ENCODE measurements at regions not wholly inside any gene's neighbourhood (a gene's known extent, or its start where the extent isn't known, plus 50 kb on each side); places are given as distances from the start of the nearest gene placed in this dataset.

- POLR2A ChIA-PET, result interaction anchor here (1.1 to 1.7 kb wide), 2 partner anchors 20 to 181 kb away, joined by 3 to 7 read pairs; partner anchors contain the start of gene NAV1
- no peaks in the 10 kb centered on the region for H3K36me3 ChIP-seq (ENCODE audit: control insufficient read depth, insufficient read depth, low read length)
- peak; percentile 33 for ATAC-seq
Measured at GRCh38 chr1:201719812-201720521, 109.0 kb upstream of the IPO9 start.

GRCh38 chr1:201720522-201720844 is 108.5 kb upstream of the IPO9 start:
- H3K9me3 ChIP-seq (ENCODE audit: control insufficient read depth, insufficient read depth, low read depth, low read length), result no peaks in the 10 kb centered on the region
- ChIA-PET CTCF (interaction anchor here (0.5 to 1.7 kb wide), 5 partner anchors 9 to 234 kb away, joined by 3 to 12 read pairs (median 6); no protein-coding TSS in a partner anchor), POLR2A (interaction anchor here (1.1 to 1.7 kb wide), 2 partner anchors 19 to 181 kb away, joined by 3 to 7 read pairs; partner anchors contain the start of gene NAV1)
- ATAC-seq (no peak), DNase-seq (ENCODE audit: low read depth, low spot score) (no peak)
- peak overlapping the region; percentile 81 for H3K27ac ChIP-seq (ENCODE audit: low read length)
- peak overlapping the region in 1 of 2 experiments; percentile 6; a peak in 1 of 4 replicates for H3K4me3 ChIP-seq (ENCODE audit: low read depth in 2 of 2, low read length in 2 of 2)
- peaks cover 45% of the 10 kb centered on the region for H3K4me1 ChIP-seq (ENCODE audit: control insufficient read depth, insufficient read depth, low read length)
- H3K27me3 ChIP-seq (ENCODE audit: control insufficient read depth, insufficient read depth, low read length), result no peaks in the 10 kb centered on the region
- TF ChIP-seq CTCF (IDR thresholded peaks at IDR 0.05), result no peak
- TF ChIP-seq SIN3A (IDR thresholded peaks at IDR 0.05; ENCODE audit: borderline replicate concordance, insufficient read depth, low read depth, low read length), result no peak
- TF ChIP-seq TCF7L2 (IDR thresholded peaks at IDR 0.05; ENCODE audit: low read depth, low read length), result no peak
- no peak for TF ChIP-seq POLR2AphosphoS5 (IDR thresholded peaks at IDR 0.05; ENCODE audit: low read depth, low read length)
- no peak for TF ChIP-seq REST (IDR thresholded peaks at IDR 0.05; ENCODE audit: insufficient read depth in 1 of 2, low read depth in 2 of 2, low read length in 1 of 2)
- BruUV-seq (replicated peaks), result no TSS peak
- in situ Hi-C loops (cut with HindIII; ENCODE audit: low pct_unique_long_range_greater_than_20kb, low sequenced_read_pairs) (no loop called here), intact Hi-C loops (cut with micrococcal nuclease; ENCODE audit: unreplicated experiment) (no loop called here)
- H3K36me3 ChIP-seq (ENCODE audit: control insufficient read depth, insufficient read depth, low read length), result no peaks in the 10 kb centered on the region

More at GRCh38 chr1:201719812-201720521, 109.0 kb upstream of the IPO9 start:
- Histone ChIP-seq H3K4me3 (ENCODE audit: low read depth in 2 of 2, low read length in 2 of 2) (no peak overlapping the region), H3K4me1 (ENCODE audit: control insufficient read depth, insufficient read depth, low read length) (peaks cover 48% of the 10 kb centered on the region), H3K27me3 (ENCODE audit: control insufficient read depth, insufficient read depth, low read length) (no peaks in the 10 kb centered on the region), H3K27ac (ENCODE audit: low read length) (peak overlapping the region; percentile 81), H3K9me3 (ENCODE audit: control insufficient read depth, insufficient read depth, low read depth, low read length) (no peaks in the 10 kb centered on the region)
- no peak for DNase-seq (ENCODE audit: low read depth, low spot score)
- intact Hi-C loops (cut with micrococcal nuclease; ENCODE audit: unreplicated experiment) (no loop called here), in situ Hi-C loops (cut with HindIII; ENCODE audit: low pct_unique_long_range_greater_than_20kb, low sequenced_read_pairs) (loop anchor here (5.0 to 10.0 kb wide), 2 partner anchors 32 to 55 kb away; no protein-coding TSS in a partner anchor)
- CTCF ChIA-PET, result interaction anchor here (0.5 to 1.7 kb wide), 6 partner anchors 9 to 234 kb away, joined by 3 to 12 read pairs (median 6); no protein-coding TSS in a partner anchor
- TF ChIP-seq REST (IDR thresholded peaks at IDR 0.05; ENCODE audit: insufficient read depth in 1 of 2, low read depth in 2 of 2, low read length in 1 of 2), result no peak
- TF ChIP-seq SIN3A (IDR thresholded peaks at IDR 0.05; ENCODE audit: borderline replicate concordance, insufficient read depth, low read depth, low read length), result no peak
- no peak for TF ChIP-seq CTCF (IDR thresholded peaks at IDR 0.05)
- TF ChIP-seq TCF7L2 (IDR thresholded peaks at IDR 0.05; ENCODE audit: low read depth, low read length), result no peak
- TF ChIP-seq POLR2AphosphoS5 (IDR thresholded peaks at IDR 0.05; ENCODE audit: low read depth, low read length), result no peak
- no TSS peak for BruUV-seq (replicated peaks)
